A204.1 (cell line): ENCODE measurements at regions not wholly inside any gene's neighbourhood (a gene's known extent, or its start where the extent isn't known, plus 50 kb on each side); places are given as distances from the start of the nearest gene placed in this dataset.

Experiments used
- FAIRE-seq: peaks from 2 replicates; lab custom pipeline; 2012; peaks lifted over from hg19 to GRCh38; lab: Jason Lieb, UNC

- no peak for FAIRE-seq
Measured at GRCh38 chr21:16834791-16835190, 678.1 kb upstream of the CXADR start.

- FAIRE-seq, result no peak
Measured at GRCh38 chr21:16837321-16837720, 675.5 kb upstream of the CXADR start.

DNA sequence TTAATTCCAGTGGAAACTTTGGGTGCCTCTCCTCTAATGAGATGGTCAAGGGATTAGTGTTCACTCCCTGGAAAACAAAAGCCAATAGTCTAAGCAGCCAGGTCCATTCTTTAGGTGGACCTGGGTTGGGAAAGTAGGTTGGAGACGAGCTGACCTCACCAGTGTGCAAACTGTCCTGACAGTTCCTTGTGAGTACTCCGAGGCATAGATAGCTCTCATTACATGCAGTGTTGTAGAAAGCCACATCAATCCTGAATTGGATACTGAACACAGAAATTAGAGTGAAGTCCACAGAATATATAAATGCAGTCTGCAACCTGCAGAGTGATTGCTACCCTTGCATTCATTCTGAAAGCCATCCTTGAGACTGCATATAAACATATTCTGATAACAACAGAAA lies 675.1 kb upstream of the CXADR start:
- no peak for FAIRE-seq

GRCh38 chr21:16838331-16838730 lies 674.5 kb upstream of the CXADR start:
- no peak for FAIRE-seq

DNA sequence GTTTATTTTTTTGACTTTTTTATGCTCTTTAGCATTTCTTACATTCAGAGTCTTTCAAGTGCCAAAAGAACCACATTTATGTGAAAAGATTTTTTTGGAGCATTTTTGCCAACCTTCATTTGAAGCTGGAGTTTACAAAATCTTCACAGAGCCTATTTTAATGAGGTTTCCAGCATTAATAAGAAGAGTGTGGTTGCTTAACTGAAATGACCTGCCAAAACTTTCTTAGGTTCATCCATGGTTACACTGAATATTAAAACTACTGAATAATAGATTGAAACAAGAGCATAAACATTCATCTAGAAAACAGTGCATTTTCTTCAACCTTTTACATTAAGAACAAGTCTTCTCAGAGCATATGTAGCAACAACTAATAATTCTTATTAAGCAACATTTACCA lies 672.3 kb upstream of the CXADR start:
- no peak for FAIRE-seq

GRCh38 chr21:16841975-16842695 lies 670.7 kb upstream of the CXADR start:
- no peak for FAIRE-seq

DNA sequence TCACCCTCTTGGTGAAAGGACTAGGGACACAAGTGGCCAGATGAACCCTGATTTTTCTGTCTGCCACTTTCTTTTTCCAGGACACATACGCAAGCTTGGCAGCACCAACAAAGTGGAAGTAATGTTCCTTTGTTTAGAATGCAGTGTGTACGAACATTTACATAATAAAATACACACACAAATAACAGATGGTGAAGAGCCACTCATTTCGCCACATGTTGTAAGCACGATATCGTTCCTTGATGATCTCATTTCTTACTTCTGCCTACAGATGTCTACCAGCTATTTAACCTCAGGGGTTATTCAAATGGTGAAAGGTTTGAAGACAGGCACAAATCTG lies 670.2 kb upstream of the CXADR start:
- no peak for FAIRE-seq

DNA sequence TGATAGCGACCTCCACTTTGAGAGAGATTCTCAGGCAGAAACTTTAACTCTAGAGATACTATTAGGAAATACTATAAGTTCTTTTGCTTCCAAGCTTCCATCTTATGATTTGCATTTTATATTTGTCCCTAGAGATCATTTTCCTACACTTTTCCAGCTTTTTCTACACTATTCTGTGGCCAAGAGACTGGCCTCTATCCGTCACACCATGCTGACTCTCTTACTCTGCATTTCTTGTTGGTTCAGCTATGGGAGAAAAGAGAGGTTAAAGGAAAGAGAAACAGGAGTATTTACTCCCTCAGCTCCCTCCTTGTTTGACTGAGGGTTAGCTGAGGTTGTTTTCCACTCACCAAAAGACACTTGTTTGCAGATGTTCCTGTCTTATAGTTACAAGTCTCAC lies 665.6 kb upstream of the CXADR start:
- FAIRE-seq, result no peak

DNA sequence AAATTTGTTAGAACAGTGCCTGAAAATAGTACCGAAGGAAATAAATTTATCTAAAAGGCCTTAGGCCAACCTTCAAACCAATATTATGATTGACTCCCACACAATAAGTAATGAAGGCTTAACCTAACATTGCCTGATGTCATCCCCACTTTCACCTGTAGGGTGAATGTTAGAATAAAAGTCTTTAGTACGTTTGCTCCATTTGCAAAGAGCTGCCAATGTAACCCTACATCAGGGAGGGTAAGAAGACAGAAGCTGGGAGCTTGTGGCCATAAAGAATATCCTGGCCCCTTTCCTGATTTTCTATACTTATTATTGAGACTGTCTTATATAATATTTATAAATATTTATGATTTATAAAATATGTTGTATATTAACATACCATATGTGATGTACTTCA lies 661.8 kb upstream of the CXADR start:
- FAIRE-seq, result no peak

- no peak for FAIRE-seq
Measured at GRCh38 chr21:16855164-16855667, 657.6 kb upstream of the CXADR start.

- FAIRE-seq, result no peak
Measured at GRCh38 chr21:16863362-16863905, 649.4 kb upstream of the CXADR start.

GRCh38 chr21:16863908-16864307 lies 648.9 kb upstream of the CXADR start:
- FAIRE-seq, result no peak

DNA sequence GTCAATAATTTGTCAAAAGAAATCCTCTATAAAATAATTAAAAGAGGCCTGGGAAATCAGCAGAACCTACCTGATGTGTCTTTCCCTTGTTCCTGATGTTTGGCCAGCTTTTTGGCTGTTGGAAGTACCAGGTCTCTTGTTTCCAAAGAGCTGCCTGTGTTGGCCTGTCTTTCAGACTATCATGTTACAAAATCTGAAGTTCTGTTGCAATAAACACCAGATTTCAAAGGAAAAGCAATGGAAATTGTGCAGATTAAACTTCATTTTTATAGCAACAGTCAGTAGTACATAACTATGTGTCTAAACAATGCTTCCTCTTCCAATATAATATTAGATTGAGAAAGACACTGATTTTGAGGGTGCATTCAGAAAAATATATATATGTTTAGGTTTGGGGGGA lies 647.2 kb upstream of the CXADR start:
- no peak for FAIRE-seq

DNA sequence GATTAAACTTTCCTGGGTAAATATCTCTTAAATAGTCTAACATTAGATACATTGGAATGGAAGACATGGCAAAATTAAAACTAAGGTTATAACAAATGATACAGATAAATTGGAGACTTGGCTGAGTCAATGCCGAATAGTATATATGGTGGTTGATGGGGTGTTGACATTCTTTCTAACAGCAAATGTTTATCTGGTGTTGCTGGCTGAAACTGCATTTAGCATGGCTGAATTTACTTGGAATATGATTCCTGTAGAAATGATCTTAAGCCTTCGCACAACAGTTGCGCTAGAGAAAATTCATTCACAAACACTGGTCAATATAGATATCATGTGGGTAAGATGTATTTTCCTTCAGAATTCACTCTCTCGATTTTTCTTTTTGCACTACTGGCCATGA lies 646.0 kb upstream of the CXADR start:
- FAIRE-seq, result no peak

DNA sequence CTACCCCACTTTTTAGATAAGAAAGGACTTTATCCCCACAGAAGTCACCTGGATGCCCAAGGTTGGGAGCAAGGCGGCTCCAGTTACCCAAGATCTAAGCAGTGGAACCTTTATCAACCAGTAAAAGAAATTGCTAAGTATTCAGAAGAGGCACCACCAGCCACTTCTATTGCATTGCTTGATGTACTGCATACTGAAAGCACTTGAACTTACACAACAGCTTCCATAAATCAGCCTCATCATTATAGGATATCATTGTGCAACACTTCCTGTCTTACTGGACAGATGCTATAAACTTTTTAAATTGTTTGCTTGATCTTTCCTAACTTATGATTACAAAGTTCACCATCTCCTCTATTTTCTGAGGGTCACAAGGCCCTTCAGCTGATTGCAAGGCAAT lies 642.7 kb upstream of the CXADR start:
- no peak for FAIRE-seq

DNA sequence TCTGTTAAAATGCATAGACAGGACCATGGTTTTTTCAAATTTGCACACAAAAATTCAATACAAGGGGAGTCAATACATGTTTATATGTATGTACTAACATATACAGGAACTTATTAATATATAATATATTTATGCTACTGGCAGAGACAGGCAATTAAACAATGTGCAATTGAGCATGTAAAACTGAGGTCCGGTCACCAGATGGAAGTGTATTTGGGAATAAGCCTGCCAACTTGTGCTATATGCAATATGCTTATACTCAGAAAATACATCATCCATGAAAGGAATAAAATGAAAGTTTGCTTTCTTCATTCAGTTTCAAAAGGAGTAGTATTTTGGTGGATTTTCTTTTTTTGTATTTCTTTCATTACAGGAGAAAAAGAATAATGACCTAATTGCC lies 640.2 kb upstream of the CXADR start:
- FAIRE-seq, result no peak

- FAIRE-seq, result no peak
Measured at GRCh38 chr21:16873176-16873575, 639.7 kb upstream of the CXADR start.

GRCh38 chr21:16873596-16873995 lies 639.2 kb upstream of the CXADR start:
- no peak for FAIRE-seq

GRCh38 chr21:16879479-16879878 lies 633.4 kb upstream of the CXADR start:
- no peak for FAIRE-seq

- no peak for FAIRE-seq
Measured at GRCh38 chr21:16891821-16892220, 621.0 kb upstream of the CXADR start.

DNA sequence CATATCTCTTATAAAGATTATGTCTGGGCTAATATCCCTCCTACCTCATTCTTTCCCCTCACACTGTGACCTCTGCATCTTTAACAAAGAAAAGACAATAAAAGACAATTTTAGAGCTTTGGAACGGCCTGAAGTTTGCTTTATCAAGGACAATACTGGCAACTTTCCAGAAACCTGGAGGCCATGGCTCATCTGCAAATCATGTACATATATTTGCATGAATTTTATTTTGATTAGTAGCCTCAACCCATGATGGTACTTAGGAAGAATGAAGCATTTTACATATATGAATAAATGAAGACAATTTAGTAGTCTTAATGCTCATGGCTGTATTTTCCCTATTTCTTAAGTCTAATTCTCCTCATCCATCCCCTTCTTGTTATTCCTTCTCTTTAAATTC lies 612.2 kb upstream of the CXADR start:
- no peak for FAIRE-seq

DNA sequence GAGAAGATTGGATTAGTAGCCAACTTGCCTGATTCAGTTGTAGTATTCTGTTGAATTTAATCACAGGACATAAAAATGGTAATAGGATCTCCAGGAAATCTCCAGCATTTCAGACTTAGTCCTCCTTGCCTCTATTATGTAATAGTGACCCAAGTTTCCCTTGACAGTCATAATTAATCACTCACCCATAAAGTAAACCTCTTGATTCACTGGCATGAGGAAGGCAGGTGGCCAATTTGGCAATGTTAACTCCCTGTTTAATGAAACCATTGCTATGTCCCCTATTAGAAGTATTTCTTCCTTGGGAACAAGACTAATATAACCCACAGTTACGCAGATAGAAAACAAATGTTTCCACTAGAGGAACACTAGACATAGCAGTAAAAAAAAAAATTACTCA lies 604.8 kb upstream of the CXADR start:
- no peak for FAIRE-seq

GRCh38 chr21:16910435-16911165 lies 602.2 kb upstream of the CXADR start:
- FAIRE-seq, result no peak

- FAIRE-seq, result no peak
Measured at GRCh38 chr21:16911166-16911607, 601.7 kb upstream of the CXADR start.
